MM.1S (cell line): ENCODE measurements at regions not wholly inside any gene's neighbourhood (a gene's known extent, or its start where the extent isn't known, plus 50 kb on each side); places are given as distances from the start of the nearest gene placed in this dataset.

Experiments used
- DNase-seq: peaks from one replicate; pipeline ENCODE4 v3.0.0-alpha.2; 2015
- H2AFZ ChIP-seq: fragments of 300-600 bp; sonication (generic); 2 replicates; pipeline ENCODE4 v1.6.0; 2016; ENCODE audit warnings: antibody characterized with exemption, low read length
- H3F3A ChIP-seq: fragments of 300-600 bp; sonication (generic); 2 replicates; pipeline ENCODE4 v1.6.1; 2016; ENCODE audit warnings: mild to moderate bottlenecking, antibody characterized with exemption, low read length, moderate library complexity, mixed read lengths; ENCODE audit not compliant: insufficient read depth
- H3K27ac ChIP-seq: fragments of 300-600 bp; sonication (generic); 2 replicates; pipeline ENCODE4 v1.5.1; 2016; ENCODE audit warnings: mild to moderate bottlenecking, low read length
- H3K27me3 ChIP-seq: fragments of 300-600 bp; sonication (generic); replicated peaks from 2 replicates; pipeline ENCODE4 v1.6.0; 2016; ENCODE audit warnings: low read length; ENCODE audit not compliant: insufficient read depth
- H3K36me3 ChIP-seq: fragments of 300-600 bp; sonication (generic); replicated peaks from 2 replicates; pipeline ENCODE4 v1.6.1; 2016; ENCODE audit warnings: mild to moderate bottlenecking, low read length, mixed read lengths; ENCODE audit not compliant: insufficient read depth
- H3K4me1 ChIP-seq: fragments of 300-600 bp; sonication (generic); 2 replicates; pipeline ENCODE4 v1.6.1; 2016; ENCODE audit warnings: low read length, mixed read lengths
- H3K4me2 ChIP-seq: fragments of 300-600 bp; sonication (generic); 2 replicates; pipeline ENCODE4 v1.6.0; 2016; ENCODE audit warnings: low read depth, low read length
- H3K4me3 ChIP-seq: fragments of 300-600 bp; sonication (generic); 2 replicates; pipeline ENCODE4 v1.5.1; 2016; ENCODE audit warnings: low read length, mixed read lengths
- H3K79me2 ChIP-seq: fragments of 300-600 bp; sonication (generic); 2 replicates; pipeline ENCODE4 v1.6.1; 2016; ENCODE audit warnings: mixed run types, low read length, mixed read lengths
- H3K9ac ChIP-seq: fragments of 300-600 bp; sonication (generic); 2 replicates; pipeline ENCODE4 v1.6.1; 2016; ENCODE audit warnings: low read length, mixed read lengths
- H3K9me2 ChIP-seq: fragments of 300-600 bp; sonication (generic); replicated peaks from 2 replicates; pipeline ENCODE4 v1.6.1; 2016; ENCODE audit warnings: mild to moderate bottlenecking, low read length, mixed read lengths; ENCODE audit not compliant: insufficient read depth
- H3K9me3 ChIP-seq: fragments of 300-600 bp; sonication (generic); replicated peaks from 2 replicates; pipeline ENCODE4 v1.6.1; 2016; ENCODE audit warnings: mild to moderate bottlenecking, low read length, mixed read lengths; ENCODE audit not compliant: insufficient read depth
- H4K20me1 ChIP-seq: fragments of 300-600 bp; sonication (generic); 2 replicates; pipeline ENCODE4 v1.6.1; 2016; ENCODE audit warnings: mild to moderate bottlenecking, low read length, moderate library complexity, mixed read lengths; ENCODE audit not compliant: insufficient read depth
- EZH2 ChIP-seq: fragments of 300-600 bp; sonication (generic); optimal IDR thresholded peaks from 2 replicates; pipeline ENCODE3; 2017; ENCODE audit warnings: low read depth, mild to moderate bottlenecking, antibody characterized with exemption, low read length, mixed read lengths
- EZH2phosphoT487 ChIP-seq: fragments of 300-600 bp; sonication (generic); IDR thresholded peaks from 2 replicates; pipeline ENCODE4 v1.6.1; 2018; ENCODE audit warnings: antibody characterized with exemption, low read length
- TF ChIP-seq, protein P1 (sequence below): fragments of 300-600 bp; sonication (generic); IDR thresholded peaks from 2 replicates; pipeline ENCODE4 v1.5.1; 2016; ENCODE audit warnings: antibody characterized with exemption, low read length, mixed read lengths

- no peaks in the 10 kb centered on the region for H3K4me1 ChIP-seq
- no peak overlapping the region for H3K4me2 ChIP-seq
- H3K27ac ChIP-seq = no peak overlapping the region
- no peak overlapping the region for H3K4me3 ChIP-seq
- no peaks in the 10 kb centered on the region for H3F3A ChIP-seq
- no peak for DNase-seq
- H2AFZ ChIP-seq = no peak overlapping the region
- no peaks in the 10 kb centered on the region for H3K79me2 ChIP-seq
- no peaks in the 10 kb centered on the region for H3K36me3 ChIP-seq
- H4K20me1 ChIP-seq = no peaks in the 10 kb centered on the region
- no peak for TF ChIP-seq EZH2phosphoT487
- TF ChIP-seq, protein P1, sequence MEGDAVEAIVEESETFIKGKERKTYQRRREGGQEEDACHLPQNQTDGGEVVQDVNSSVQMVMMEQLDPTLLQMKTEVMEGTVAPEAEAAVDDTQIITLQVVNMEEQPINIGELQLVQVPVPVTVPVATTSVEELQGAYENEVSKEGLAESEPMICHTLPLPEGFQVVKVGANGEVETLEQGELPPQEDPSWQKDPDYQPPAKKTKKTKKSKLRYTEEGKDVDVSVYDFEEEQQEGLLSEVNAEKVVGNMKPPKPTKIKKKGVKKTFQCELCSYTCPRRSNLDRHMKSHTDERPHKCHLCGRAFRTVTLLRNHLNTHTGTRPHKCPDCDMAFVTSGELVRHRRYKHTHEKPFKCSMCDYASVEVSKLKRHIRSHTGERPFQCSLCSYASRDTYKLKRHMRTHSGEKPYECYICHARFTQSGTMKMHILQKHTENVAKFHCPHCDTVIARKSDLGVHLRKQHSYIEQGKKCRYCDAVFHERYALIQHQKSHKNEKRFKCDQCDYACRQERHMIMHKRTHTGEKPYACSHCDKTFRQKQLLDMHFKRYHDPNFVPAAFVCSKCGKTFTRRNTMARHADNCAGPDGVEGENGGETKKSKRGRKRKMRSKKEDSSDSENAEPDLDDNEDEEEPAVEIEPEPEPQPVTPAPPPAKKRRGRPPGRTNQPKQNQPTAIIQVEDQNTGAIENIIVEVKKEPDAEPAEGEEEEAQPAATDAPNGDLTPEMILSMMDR = no peak
- TF ChIP-seq EZH2 = no peak
- no peaks in the 10 kb centered on the region for H3K9me2 ChIP-seq
- H3K9me3 ChIP-seq = no peaks in the 10 kb centered on the region
- H3K9ac ChIP-seq = no peak overlapping the region
- no peaks in the 10 kb centered on the region for H3K27me3 ChIP-seq
These were observed 238.5 kb upstream of the ROBO1 start for GRCh38 chr3:80006315-80006714.

- no peak overlapping the region for H3K4me2 ChIP-seq
- no peaks in the 10 kb centered on the region for H3F3A ChIP-seq
- no peaks in the 10 kb centered on the region for H4K20me1 ChIP-seq
- no peaks in the 10 kb centered on the region for H3K79me2 ChIP-seq
- no peak for TF ChIP-seq EZH2phosphoT487
- TF ChIP-seq, protein P1 = no peak
- TF ChIP-seq EZH2 = no peak
- no peak overlapping the region for H2AFZ ChIP-seq
- no peaks in the 10 kb centered on the region; the same call in 1 of the 2 replicates for H3K9me3 ChIP-seq
- H3K4me3 ChIP-seq = no peak overlapping the region
- H3K27ac ChIP-seq = no peak overlapping the region
- H3K27me3 ChIP-seq = no peaks in the 10 kb centered on the region
- no peaks in the 10 kb centered on the region for H3K4me1 ChIP-seq
- no peaks in the 10 kb centered on the region for H3K9me2 ChIP-seq
- H3K9ac ChIP-seq = no peak overlapping the region
- DNase-seq = no peak
- H3K36me3 ChIP-seq = no peaks in the 10 kb centered on the region
These were observed 232.2 kb upstream of the ROBO1 start for GRCh38 chr3:80000022-80000421.

- Histone ChIP-seq H3K36me3 (no peaks in the 10 kb centered on the region), H3K79me2 (no peaks in the 10 kb centered on the region), H2AFZ (no peak overlapping the region), H3K4me2 (no peak overlapping the region), H3F3A (no peaks in the 10 kb centered on the region), H3K4me1 (no peaks in the 10 kb centered on the region), H4K20me1 (no peaks in the 10 kb centered on the region), H3K27ac (no peak overlapping the region), H3K9ac (no peak overlapping the region), H3K9me2 (no peaks in the 10 kb centered on the region), H3K27me3 (no peaks in the 10 kb centered on the region), H3K9me3 (no peaks in the 10 kb centered on the region; the same call in 1 of the 2 replicates), H3K4me3 (no peak overlapping the region)
- TF ChIP-seq, protein P1 = no peak
- TF ChIP-seq EZH2 (no peak), EZH2phosphoT487 (no peak)
- DNase-seq = no peak
These were observed 226.6 kb upstream of the ROBO1 start for GRCh38 chr3:79994397-79994796.
